Fibroblast of skin of abdomen (primary cell): ENCODE measurements at regions not wholly inside any gene's neighbourhood (a gene's known extent, or its start where the extent isn't known, plus 50 kb on each side); places are given as distances from the start of the nearest gene placed in this dataset.

ENCODE experiments used
- DNase-seq: peaks from one replicate; pipeline ENCODE4 v3.0.0-alpha.2; 2013

GRCh38 chr13:74461011-74461410 is 326.8 kb upstream of the KLF12 start:
- DNase-seq: no peak

GRCh38 chr13:74452881-74453280 is 318.7 kb upstream of the KLF12 start:
- DNase-seq: no peak

- no peak for DNase-seq
Measured at GRCh38 chr13:74452176-74452575, 318.0 kb upstream of the KLF12 start.

GRCh38 chr13:74450964-74451363 is 316.8 kb upstream of the KLF12 start:
- DNase-seq: peak; percentile 70

GRCh38 chr13:74450525-74450845 is 316.3 kb upstream of the KLF12 start:
- DNase-seq: no peak

GRCh38 chr13:74449811-74450524 is 315.8 kb upstream of the KLF12 start:
- no peak for DNase-seq

- peak; percentile 20 for DNase-seq
Measured at GRCh38 chr13:74444864-74445479, 310.8 kb upstream of the KLF12 start.

- peak; percentile 38 for DNase-seq
Measured at GRCh38 chr13:74444161-74444571, 310.0 kb upstream of the KLF12 start.

GRCh38 chr13:74443631-74444030 is 309.4 kb upstream of the KLF12 start:
- peak; percentile 89 for DNase-seq

- no peak for DNase-seq
Measured at GRCh38 chr13:74442751-74443150, 308.5 kb upstream of the KLF12 start.

- no peak for DNase-seq
Measured at GRCh38 chr13:74438901-74439300, 304.7 kb upstream of the KLF12 start.

- DNase-seq: no peak
Measured at GRCh38 chr13:74434782-74435181, 300.6 kb upstream of the KLF12 start.

- no peak for DNase-seq
Measured at GRCh38 chr13:74424455-74424854, 290.3 kb upstream of the KLF12 start.

- peak; percentile 19 for DNase-seq
Measured at GRCh38 chr13:74423434-74423833, 289.2 kb upstream of the KLF12 start.

GRCh38 chr13:74414458-74414857 is 280.3 kb upstream of the KLF12 start:
- no peak for DNase-seq

GRCh38 chr13:74413482-74413881 is 279.3 kb upstream of the KLF12 start:
- no peak for DNase-seq

GRCh38 chr13:74409551-74409950 is 275.3 kb upstream of the KLF12 start:
- DNase-seq: no peak

- DNase-seq: peak; percentile 3
Measured at GRCh38 chr13:74406420-74406819, 272.2 kb upstream of the KLF12 start.

- no peak for DNase-seq
Measured at GRCh38 chr13:74398599-74398998, 264.4 kb upstream of the KLF12 start.

- DNase-seq: peak; percentile 29
Measured at GRCh38 chr13:74389056-74389455, 254.9 kb upstream of the KLF12 start.

GRCh38 chr13:74388626-74389025 is 254.4 kb upstream of the KLF12 start:
- no peak for DNase-seq

- DNase-seq: peak; percentile 14
Measured at GRCh38 chr13:74372511-74372910, 238.3 kb upstream of the KLF12 start.

- DNase-seq: no peak
Measured at GRCh38 chr13:74367193-74367592, 233.0 kb upstream of the KLF12 start.

GRCh38 chr13:74361274-74361673 is 227.1 kb upstream of the KLF12 start:
- DNase-seq: no peak

GRCh38 chr13:74346960-74347359 is 212.8 kb upstream of the KLF12 start:
- DNase-seq: no peak
